Endothelial cell of umbilical vein (primary cell): ENCODE measurements at regions not wholly inside any gene's neighbourhood (a gene's known extent, or its start where the extent isn't known, plus 50 kb on each side); places are given as distances from the start of the nearest gene placed in this dataset.
"Not testable (repeated sequence)": the region's sequence is repeated elsewhere in the genome, so short reads cannot be mapped to it uniquely, and the experiment has no call there.

Source experiments
- BruUV-seq: library from RNA; stranded (reverse); fragments of 400-500 nt; replicated peaks from 2 replicates; lab custom pipeline; 2021; lab: Mats Ljungman, UMichigan
- CTCF ChIA-PET: fragments of 300-600, 350-600 bp; sonication (Branson Sonifier 250); formaldehyde crosslinking; loops from one replicate; lab custom pipeline; 2021; ENCODE audit warnings: antibody characterized with exemption, inconsistent platforms; lab: Charles Lee
- POLR2A ChIA-PET: fragments of 300-600, 350-600 bp; sonication (Branson Sonifier 250); formaldehyde crosslinking; loops from one replicate; lab custom pipeline; 2021; ENCODE audit warnings: antibody characterized with exemption, inconsistent platforms; lab: Charles Lee
- DNase-seq: peaks from one replicate; pipeline ENCODE4 v3.0.0-alpha.2; 2011; ENCODE audit warnings: low read depth, low spot score
- FAIRE-seq: peaks from 2 replicates; lab custom pipeline; 2011; peaks lifted over from hg19 to GRCh38; lab: Jason Lieb, UNC
- H2AFZ ChIP-seq: 2 replicates; pipeline ENCODE4 v1.6.0; 2012; ENCODE audit warnings: low read depth, low read length, control low read depth, inconsistent platforms
- H3K27ac ChIP-seq: 2 replicates; pipeline ENCODE4 v1.5.1; 2011; ENCODE audit warnings: low read depth, mild to moderate bottlenecking, control low read depth, low read length, moderate library complexity; ENCODE audit not compliant: insufficient read depth
- H3K27me3 ChIP-seq, 2 experiments: 2 replicates each; pipeline versions ENCODE4 v1.6.0 to v1.6.1; 2011; ENCODE audit warnings: low read length in 2 of 2, mixed read lengths in 1 of 2; ENCODE audit not compliant: control insufficient read depth in 2 of 2, insufficient read depth in 2 of 2
- H3K36me3 ChIP-seq, 2 experiments: 2 replicates in 1 of 2; 3 replicates in 1 of 2; pipeline ENCODE4 v1.5.1; 2011; ENCODE audit warnings: low read length in 2 of 2, mild to moderate bottlenecking in 1 of 2, moderate library complexity in 1 of 2; ENCODE audit not compliant: control insufficient read depth in 2 of 2, insufficient read depth in 2 of 2; ENCODE audit errors: extremely low read depth in 1 of 2
- H3K4me1 ChIP-seq: 3 replicates; pipeline ENCODE4 v1.5.1; 2011; ENCODE audit warnings: mild to moderate bottlenecking, low read length; ENCODE audit not compliant: control insufficient read depth, insufficient read depth; ENCODE audit errors: extremely low read depth
- H3K4me2 ChIP-seq: 2 replicates; pipeline ENCODE4 v1.6.1; 2011; ENCODE audit warnings: low read length, control low read depth, mixed read lengths; ENCODE audit not compliant: insufficient read depth
- H3K4me3 ChIP-seq, 3 experiments: fragments of 200-600 bp in 1 of 3; sonication (generic), shearing (Covaris generic) in 1 of 3; replicated peaks in 1 of 3; 2 replicates each; pipeline ENCODE4 v1.5.1; 2011 to 2016; ENCODE audit warnings: control low read depth in 3 of 3, low read length in 3 of 3, mild to moderate bottlenecking in 2 of 3, inconsistent platforms in 1 of 3, low read depth in 1 of 3, moderate library complexity in 1 of 3; ENCODE audit not compliant: insufficient read depth in 1 of 3
- H3K79me2 ChIP-seq: 2 replicates; pipeline ENCODE4 v1.6.0; 2012; ENCODE audit warnings: low read length, inconsistent platforms; ENCODE audit not compliant: control insufficient read depth, insufficient read depth
- H3K9ac ChIP-seq: replicated peaks from 2 replicates; pipeline ENCODE3; 2011; ENCODE audit warnings: low read length, control low read depth; ENCODE audit not compliant: insufficient read depth; ENCODE audit errors: extremely low read depth
- H3K9me1 ChIP-seq: replicated peaks from 3 replicates; pipeline ENCODE4 v1.6.0; 2011; ENCODE audit warnings: mild to moderate bottlenecking, low read length; ENCODE audit not compliant: control insufficient read depth, insufficient read depth; ENCODE audit errors: extremely low read depth
- H3K9me3 ChIP-seq: replicated peaks from 2 replicates; pipeline ENCODE4 v1.5.1; 2012; ENCODE audit warnings: low read length, inconsistent platforms; ENCODE audit not compliant: control insufficient read depth, insufficient read depth
- H4K20me1 ChIP-seq: replicated peaks from 2 replicates; pipeline ENCODE3; 2011; ENCODE audit warnings: mild to moderate bottlenecking, low read length; ENCODE audit not compliant: control insufficient read depth, insufficient read depth; ENCODE audit errors: extremely low read depth
- CTCF ChIP-seq, 2 donors: IDR thresholded peaks; 1 replicate in 1 of 2; 2 replicates in 1 of 2; pipeline ENCODE4 v1.5.1; 2011; ENCODE audit warnings: low read length in 2 of 2, mild to moderate bottlenecking in 2 of 2, moderate library complexity in 2 of 2, control low read depth in 1 of 2, inconsistent platforms in 1 of 2, low read depth in 1 of 2; ENCODE audit not compliant: insufficient read depth in 1 of 2; ENCODE audit errors: extremely low read depth in 1 of 2
- FOS ChIP-seq: IDR thresholded peaks from 2 replicates; pipeline ENCODE4 v1.6.1; 2011; ENCODE audit warnings: mild to moderate bottlenecking, low read length, moderate library complexity, borderline replicate concordance; ENCODE audit not compliant: insufficient read depth
- GATA2 ChIP-seq: IDR thresholded peaks from 2 replicates; pipeline ENCODE4 v1.7.0; 2011; ENCODE audit warnings: low read depth, mild to moderate bottlenecking, moderate library complexity, mixed read lengths, low read length; ENCODE audit not compliant: insufficient read length, insufficient read depth
- JUN ChIP-seq: IDR thresholded peaks from 2 replicates; pipeline ENCODE4 v1.6.1; 2011; ENCODE audit warnings: borderline replicate concordance, low read depth; ENCODE audit not compliant: insufficient read length, insufficient read depth
- MYC ChIP-seq: IDR thresholded peaks from one replicate; pipeline ENCODE4 v1.6.1; 2011; ENCODE audit warnings: mild to moderate bottlenecking, low read depth, low read length
- dilution Hi-C: fragments of 300-500 bp; cut with MboI; formaldehyde crosslinking; loops from one replicate; pipeline ENCODE4 v1.15.0; 2019; ENCODE audit warnings: low sequenced_read_pairs; ENCODE audit not compliant: extremely low pct_ligation_motif_present
- intact Hi-C: fragments of 100-400 bp; cut with micrococcal nuclease; formaldehyde crosslinking; loops from one replicate; pipeline ENCODE4 v1.10.0; 2022

GRCh38 chr6:84882768-84883766, 118.7 kb upstream of the TBX18 start:
- CTCF ChIA-PET: interaction anchor here (0.6 to 0.8 kb wide), 2 partner anchors 9 to 14 kb away, joined by 3 read pairs; no protein-coding TSS in a partner anchor
- DNase-seq (peak; percentile 16), FAIRE-seq (no peak)
- POLR2A ChIA-PET: interaction anchor here (0.6 kb wide), 1 partner anchor 59 kb away, joined by 3 read pairs; no protein-coding TSS in a partner anchor
- Histone ChIP-seq H3K36me3 (no peaks in the 10 kb centered on the region), H3K9me3 (no peaks in the 10 kb centered on the region), H3K4me1 (peaks cover 2% of the 10 kb centered on the region), H3K27me3 (no peaks in the 10 kb centered on the region), H3K27ac (no peak overlapping the region), H3K4me2 (no peak overlapping the region), H3K79me2 (no peaks in the 10 kb centered on the region), H4K20me1 (no peaks in the 10 kb centered on the region), H3K9ac (no peak overlapping the region), H2AFZ (no peak overlapping the region), H3K9me1 (no peaks in the 10 kb centered on the region), H3K4me3 (no peak overlapping the region)
- BruUV-seq: no TSS peak
- intact Hi-C loops: no loop called here
- dilution Hi-C loops: no loop called here
- TF ChIP-seq GATA2 (no peak), FOS (no peak), JUN (no peak), MYC (no peak), CTCF (IDR thresholded peaks at IDR 0.05; ENCODE audit: extremely low read depth in 1 of 2, insufficient read depth in 1 of 2, low read depth in 1 of 2, low read length in 2 of 2) (no peak)

GRCh38 chr6:84879385-84879784, 115.0 kb upstream of the TBX18 start:
- DNase-seq, H3K9ac ChIP-seq, H3K9me3 ChIP-seq, H2AFZ ChIP-seq, CTCF ChIA-PET, H3K27ac ChIP-seq, H3K4me2 ChIP-seq, H3K4me3 ChIP-seq, H3K27me3 ChIP-seq, H3K79me2 ChIP-seq, BruUV-seq, H3K4me1 ChIP-seq, H4K20me1 ChIP-seq, dilution Hi-C loops, H3K36me3 ChIP-seq, H3K9me1 ChIP-seq, FAIRE-seq, POLR2A ChIA-PET, intact Hi-C loops: not testable (repeated sequence)
